ENCODE measurements at regions not wholly inside any gene's neighbourhood (a gene's known extent, or its start where the extent isn't known, plus 50 kb on each side); places are given as distances from the start of the nearest gene placed in this dataset.

- POLR2A ChIA-PET (ENCODE audit: partially characterized antibody): interaction anchor here (0.6 kb wide), 1 partner anchor 11 kb away, joined by 4 read pairs; no protein-coding TSS in a partner anchor
- TF ChIP-seq TEAD4 (IDR thresholded peaks at IDR 0.05; ENCODE audit: low read depth, low read length): no peak
- no peak for TF ChIP-seq SUZ12 (IDR thresholded peaks at IDR 0.05; ENCODE audit: low read length)
- TF ChIP-seq HDAC6 (IDR thresholded peaks at IDR 0.05; ENCODE audit: low read depth, low read length): no peak
- TF ChIP-seq SRF (IDR thresholded peaks at IDR 0.05; ENCODE audit: low read depth, low read length): no peak
- no peak for TF ChIP-seq SP2 (IDR thresholded peaks at IDR 0.05; ENCODE audit: low read length)
- TF ChIP-seq GTF2F1 (IDR thresholded peaks at IDR 0.05; ENCODE audit: borderline replicate concordance, low read depth, low read length): no peak
- TF ChIP-seq CREB1 (IDR thresholded peaks at IDR 0.05): no peak
- TF ChIP-seq ZNF274 (IDR thresholded peaks at IDR 0.05; ENCODE audit: borderline replicate concordance, extremely low read depth, low read length): no peak
- no peak for TF ChIP-seq NRF1 (IDR thresholded peaks at IDR 0.05; ENCODE audit: low read depth, low read length)
- no peak for TF ChIP-seq POU5F1 (IDR thresholded peaks at IDR 0.05; ENCODE audit: low read depth, low read length)
- no peak for TF ChIP-seq SIRT6 (IDR thresholded peaks at IDR 0.05; ENCODE audit: low read length)
- TF ChIP-seq CEBPB (IDR thresholded peaks at IDR 0.05; ENCODE audit: low read depth, low read length): no peak
- TF ChIP-seq RXRA (IDR thresholded peaks at IDR 0.05; ENCODE audit: insufficient read depth, low read depth, low read length): no peak
- TF ChIP-seq TCF12 (IDR thresholded peaks at IDR 0.05; ENCODE audit: low read depth, low read length): no peak
- no peak for TF ChIP-seq CBX8 (IDR thresholded peaks at IDR 0.05; ENCODE audit: borderline replicate concordance, low read depth, low read length)
- TF ChIP-seq EGR1 (IDR thresholded peaks at IDR 0.05; ENCODE audit: borderline replicate concordance, low read depth, low read length): no peak
- TF ChIP-seq TBP (IDR thresholded peaks at IDR 0.05; ENCODE audit: low read depth, low read length): no peak
- H2AFZ ChIP-seq (ENCODE audit: low read length): no peak overlapping the region
Measured at GRCh38 chr9:7376213-7376612, 423.4 kb downstream of the DMAC1 start.

More at GRCh38 chr9:7376213-7376612, 423.4 kb downstream of the DMAC1 start:
- no peaks in the 10 kb centered on the region for H3K23me2 ChIP-seq (ENCODE audit: low read depth, low read length)
- H3K14ac ChIP-seq (ENCODE audit: insufficient read length): no peak overlapping the region
- no peak overlapping the region for H4K8ac ChIP-seq (ENCODE audit: extremely low read depth, insufficient read depth, low read length)
- no peaks in the 10 kb centered on the region for H3K36me3 ChIP-seq (ENCODE audit: control insufficient read depth in 2 of 4, insufficient read depth in 4 of 4, low read length in 3 of 4)
- no peak overlapping the region for H3K27ac ChIP-seq (ENCODE audit: low read depth, low read length)
- no peak overlapping the region for H3K9ac ChIP-seq (replicated peaks in 1 of 4; ENCODE audit: extremely low read depth in 1 of 4, low read depth in 3 of 4, low read length in 3 of 4)
- FAIRE-seq (no peak), DNase-seq (ENCODE audit: low read depth in 1 of 2, low spot score in 2 of 2) (no peak)
- H2BK5ac ChIP-seq (ENCODE audit: low read depth, low read length): no peak overlapping the region
- no peaks in the 10 kb centered on the region for H4K20me1 ChIP-seq (replicated peaks in 1 of 2; ENCODE audit: control insufficient read depth in 1 of 2, insufficient read depth in 2 of 2, low read length in 2 of 2)
- H2AK5ac ChIP-seq (ENCODE audit: low read depth, low read length): no peak overlapping the region
- H4K91ac ChIP-seq (replicated peaks; ENCODE audit: insufficient read length, low read length): no peak overlapping the region
- no peak overlapping the region for H2BK20ac ChIP-seq (ENCODE audit: low read length)
- WGBS, 2 experiments (ENCODE audit: extremely low coverage in 1 of 2, insufficient coverage in 1 of 2, insufficient read length in 1 of 2, insufficient replicate concordance in 2 of 2, low coverage in 1 of 2, low lambda C conversion rate in 2 of 2, missing lambda C conversion rate in 1 of 2): 90% methylated on average over 2 of the region's 2 CpGs; no CpG with 5 or more reads in 1 of the 2 experiments
- no peak overlapping the region for H3K18ac ChIP-seq (ENCODE audit: extremely low read depth, low read length)
- no peak overlapping the region for H3K4ac ChIP-seq (replicated peaks; ENCODE audit: insufficient read length, low read depth, low read length)
- CTCF ChIA-PET (ENCODE audit: partially characterized antibody): interaction anchor here (0.6 to 1.9 kb wide), 6 partner anchors 10 to 471 kb away, joined by 3 to 10 read pairs (median 3); no protein-coding TSS in a partner anchor
- no peak overlapping the region for H2BK12ac ChIP-seq (ENCODE audit: low read depth, low read length)
- no peaks in the 10 kb centered on the region for H3K9me3 ChIP-seq (ENCODE audit: insufficient read depth in 2 of 2, low read depth in 1 of 2, low read length in 1 of 2)
- no peak overlapping the region for H3K56ac ChIP-seq (replicated peaks; ENCODE audit: insufficient read length, low read depth, low read length)
- H3K23ac ChIP-seq (ENCODE audit: insufficient read length): no peak overlapping the region
- H2BK120ac ChIP-seq (replicated peaks; ENCODE audit: low read depth, low read length): no peak overlapping the region
- no peak overlapping the region for H3K4me3 ChIP-seq (ENCODE audit: extremely low read depth in 1 of 4, insufficient read depth in 2 of 4, low read depth in 3 of 4, low read length in 4 of 4)
- H3K79me1 ChIP-seq (ENCODE audit: low read depth, low read length): no peaks in the 10 kb centered on the region
- H3K4me1 ChIP-seq (replicated peaks in 1 of 4; ENCODE audit: control insufficient read depth in 3 of 4, insufficient read depth in 4 of 4, low read length in 3 of 4): no peaks in the 10 kb centered on the region
- H3K79me2 ChIP-seq (ENCODE audit: control insufficient read depth in 1 of 2, insufficient read depth in 2 of 2, low read length in 2 of 2): no peaks in the 10 kb centered on the region
- no peak overlapping the region for H3K4me2 ChIP-seq (ENCODE audit: insufficient read depth in 1 of 2, low read depth in 2 of 2, low read length in 2 of 2)
- H2BK15ac ChIP-seq (ENCODE audit: low read length): no peak overlapping the region
- no peak overlapping the region for H4K5ac ChIP-seq (ENCODE audit: insufficient read length, low read depth, low read length)
- H3K27me3 ChIP-seq (replicated peaks in 1 of 4; ENCODE audit: control insufficient read depth in 3 of 4, extremely low read depth in 1 of 4, insufficient read depth in 3 of 4, low read length in 3 of 4): no peaks in the 10 kb centered on the region

All from H1 (cell line).